Caco-2 (cell line): ENCODE measurements at regions not wholly inside any gene's neighbourhood (a gene's known extent, or its start where the extent isn't known, plus 50 kb on each side); places are given as distances from the start of the nearest gene placed in this dataset.

Experiments used
- BruUV-seq: library from RNA; stranded (reverse); fragments of 400-500 nt; replicated peaks from 2 replicates; lab custom pipeline; 2021; lab: Mats Ljungman, UMichigan
- CTCF ChIA-PET: fragments of 300-600 bp; sonication (Branson Sonifier 250); formaldehyde crosslinking; loops from one replicate; lab custom pipeline; 2022; ENCODE audit warnings: antibody characterized with exemption; lab: Charles Lee
- POLR2A ChIA-PET: fragments of 300-600 bp; sonication (Branson Sonifier 250); formaldehyde crosslinking; loops from one replicate; lab custom pipeline; 2022; ENCODE audit warnings: antibody characterized with exemption; lab: Charles Lee
- DNase-seq, 2 experiments: peaks; one replicate each; pipeline versions ENCODE4 v3.0.0 to v3.0.0-alpha.2; 2020 to 2022
- H3K27me3 ChIP-seq: replicated peaks from 2 replicates; pipeline ENCODE4 v1.6.0; 2011; ENCODE audit warnings: low read length; ENCODE audit not compliant: control insufficient read depth, insufficient read depth
- H3K36me3 ChIP-seq: 2 replicates; pipeline ENCODE4 v1.5.1; 2011; ENCODE audit warnings: low read length; ENCODE audit not compliant: control insufficient read depth, insufficient read depth
- H3K4me1 ChIP-seq: fragments of 250-450 bp; sonication (Bioruptor Pico); 2 replicates; pipeline ENCODE4 v1.5.1; 2020; ENCODE audit warnings: mild to moderate bottlenecking
- H3K4me3 ChIP-seq: 2 replicates; pipeline ENCODE4 v1.5.1; 2011; ENCODE audit warnings: low read depth, mild to moderate bottlenecking, control low read depth, low read length
- H3K9me3 ChIP-seq: fragments of 250-450 bp; sonication (Bioruptor Pico); 2 replicates; pipeline ENCODE4 v1.5.1; 2020; ENCODE audit warnings: mild to moderate bottlenecking, moderate library complexity
- H3K27ac Mint-ChIP-seq: one replicate; pipeline ENCODE4 v1.8.0; 2022; ENCODE audit warnings: mixed read lengths; ENCODE audit not compliant: unreplicated experiment
- H3K27me3 Mint-ChIP-seq: one replicate; pipeline ENCODE4 v1.8.0; 2022; ENCODE audit warnings: mixed read lengths; ENCODE audit not compliant: insufficient read depth, unreplicated experiment
- H3K36me3 Mint-ChIP-seq: one replicate; pipeline ENCODE4 v1.8.0; 2022; ENCODE audit warnings: mild to moderate bottlenecking, mixed read lengths; ENCODE audit not compliant: insufficient read depth, unreplicated experiment
- H3K4me1 Mint-ChIP-seq: one replicate; pipeline ENCODE4 v1.8.0; 2022; ENCODE audit warnings: low read depth, mixed read lengths; ENCODE audit not compliant: unreplicated experiment
- H3K4me3 Mint-ChIP-seq: one replicate; pipeline ENCODE4 v1.8.0; 2022; ENCODE audit warnings: mild to moderate bottlenecking, moderate library complexity, mixed read lengths; ENCODE audit not compliant: unreplicated experiment
- H3K9me3 Mint-ChIP-seq: one replicate; pipeline ENCODE4 v1.8.0; 2022; ENCODE audit warnings: mixed read lengths; ENCODE audit not compliant: unreplicated experiment
- CTCF ChIP-seq, 2 experiments: fragments of 200-600 bp in 1 of 2; IDR thresholded peaks; 1 replicate in 1 of 2; 2 replicates in 1 of 2; pipeline versions ENCODE4 v1.5.1 to v1.8.0; 2011 to 2022; ENCODE audit warnings: antibody characterized with exemption in 1 of 2, control low read depth in 1 of 2, inconsistent platforms in 1 of 2, low read depth in 1 of 2, low read length in 1 of 2, mild to moderate bottlenecking in 1 of 2, moderate library complexity in 1 of 2; ENCODE audit not compliant: insufficient read depth in 1 of 2, severe bottlenecking in 1 of 2, unreplicated experiment in 1 of 2
- intact Hi-C: fragments of 100-400 bp; cut with micrococcal nuclease; formaldehyde crosslinking; loops from one replicate; pipeline ENCODE4 v1.10.0; 2022; ENCODE audit not compliant: unreplicated experiment

DNA sequence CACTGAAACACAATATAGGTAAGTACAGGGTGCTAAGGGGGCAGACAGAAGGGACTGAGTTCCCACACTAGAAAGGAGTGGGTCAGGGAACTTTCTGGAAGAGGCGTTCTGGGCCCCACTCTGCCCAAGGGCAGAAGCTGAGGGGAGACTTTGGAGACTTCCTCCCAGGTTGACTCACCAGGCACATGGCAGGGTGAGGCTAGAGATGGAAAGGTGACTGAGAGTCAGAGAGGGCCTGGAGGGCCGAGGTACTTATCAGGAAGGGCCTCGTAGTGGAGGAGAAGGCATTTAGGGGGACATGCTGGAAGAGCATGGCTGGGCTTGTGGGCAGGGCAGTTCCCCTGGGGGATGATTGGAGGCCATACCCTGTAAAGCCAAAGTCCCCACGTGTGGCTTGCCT lies 159.9 kb upstream of the JUN start:
- H3K36me3 Mint-ChIP-seq, result no peaks in the 10 kb centered on the region
- Histone ChIP-seq H3K4me3 (no peak overlapping the region), H3K9me3 (no peaks in the 10 kb centered on the region), H3K27me3 (no peaks in the 10 kb centered on the region), H3K4me1 (no peaks in the 10 kb centered on the region), H3K36me3 (no peaks in the 10 kb centered on the region)
- DNase-seq, result no peak
- intact Hi-C loops, result no loop called here
- H3K9me3 Mint-ChIP-seq, result no peaks in the 10 kb centered on the region
- no peak for TF ChIP-seq CTCF (IDR thresholded peaks at IDR 0.05; ENCODE audit: insufficient read depth in 1 of 2, low read depth in 1 of 2, low read length in 1 of 2, severe bottlenecking in 1 of 2, unreplicated experiment in 1 of 2)
- POLR2A ChIA-PET, result no interaction called here
- no peaks in the 10 kb centered on the region for H3K27me3 Mint-ChIP-seq
- CTCF ChIA-PET, result no interaction called here
- BruUV-seq, result no TSS peak
- no peaks in the 10 kb centered on the region for H3K4me1 Mint-ChIP-seq
- no peak overlapping the region for H3K4me3 Mint-ChIP-seq
- H3K27ac Mint-ChIP-seq, result no peak overlapping the region

DNA sequence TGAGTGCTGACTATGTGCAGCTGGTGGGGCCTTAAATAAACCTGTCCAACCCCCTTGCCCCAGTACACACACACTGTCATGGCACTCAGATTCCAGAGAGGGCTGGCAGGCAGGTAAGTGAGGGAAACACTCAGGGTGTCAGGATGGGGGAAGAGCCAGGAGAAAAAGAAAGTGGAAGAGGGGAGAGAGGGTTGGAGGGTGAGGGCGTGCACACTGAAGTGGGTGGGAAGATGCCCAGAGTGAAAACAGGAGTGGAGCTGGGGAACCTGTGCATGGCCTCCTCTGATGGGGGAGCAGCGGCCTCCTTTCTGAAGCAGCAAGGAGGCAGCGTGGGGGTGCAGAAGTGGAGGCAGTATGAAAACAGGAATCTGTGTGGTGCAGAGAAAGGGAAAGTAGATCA lies 160.6 kb upstream of the JUN start:
- TF ChIP-seq CTCF (IDR thresholded peaks at IDR 0.05; ENCODE audit: insufficient read depth in 1 of 2, low read depth in 1 of 2, low read length in 1 of 2, severe bottlenecking in 1 of 2, unreplicated experiment in 1 of 2), result no peak
- Mint-ChIP-seq H3K9me3 (no peaks in the 10 kb centered on the region), H3K4me3 (no peak overlapping the region), H3K27ac (no peak overlapping the region), H3K27me3 (no peaks in the 10 kb centered on the region), H3K4me1 (no peaks in the 10 kb centered on the region), H3K36me3 (no peaks in the 10 kb centered on the region)
- H3K9me3 ChIP-seq, result no peaks in the 10 kb centered on the region
- ChIA-PET CTCF (no interaction called here), POLR2A (no interaction called here)
- H3K27me3 ChIP-seq, result no peaks in the 10 kb centered on the region
- H3K36me3 ChIP-seq, result no peaks in the 10 kb centered on the region
- H3K4me3 ChIP-seq, result no peak overlapping the region
- BruUV-seq, result no TSS peak
- intact Hi-C loops, result no loop called here
- H3K4me1 ChIP-seq, result no peaks in the 10 kb centered on the region
- DNase-seq, result no peak

DNA sequence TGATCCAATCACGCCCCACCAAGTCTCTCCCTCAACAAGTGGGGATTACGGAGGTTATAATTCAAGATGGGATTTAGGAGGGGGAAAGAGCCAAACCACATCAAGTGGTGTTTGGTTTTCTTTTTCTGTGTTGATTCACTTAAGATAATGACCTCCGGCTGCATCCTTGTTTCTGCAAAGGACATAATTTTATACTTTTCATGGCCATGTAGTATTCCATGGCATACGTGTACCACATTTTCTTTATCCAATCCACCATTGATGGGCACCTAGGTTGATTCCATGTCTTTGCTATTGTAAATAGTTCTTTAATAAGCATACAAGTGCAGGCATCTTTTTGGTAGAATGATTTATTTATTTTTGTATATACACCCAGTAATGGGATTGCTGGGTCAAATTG lies 162.5 kb upstream of the JUN start:
- TF ChIP-seq CTCF (IDR thresholded peaks at IDR 0.05; ENCODE audit: insufficient read depth in 1 of 2, low read depth in 1 of 2, low read length in 1 of 2, severe bottlenecking in 1 of 2, unreplicated experiment in 1 of 2), result no peak

More for the DNA sequence above, 162.5 kb upstream of the JUN start:
- no peaks in the 10 kb centered on the region for H3K27me3 Mint-ChIP-seq
- POLR2A ChIA-PET, result no interaction called here
- no peak overlapping the region for H3K4me3 ChIP-seq
- H3K36me3 Mint-ChIP-seq, result no peaks in the 10 kb centered on the region
- no peak overlapping the region for H3K27ac Mint-ChIP-seq
- H3K9me3 Mint-ChIP-seq, result no peaks in the 10 kb centered on the region
- H3K9me3 ChIP-seq, result no peaks in the 10 kb centered on the region
- H3K4me1 Mint-ChIP-seq, result no peaks in the 10 kb centered on the region
- intact Hi-C loops, result no loop called here
- no peak overlapping the region for H3K4me3 Mint-ChIP-seq
- H3K4me1 ChIP-seq, result no peaks in the 10 kb centered on the region
- no TSS peak for BruUV-seq
- H3K36me3 ChIP-seq, result no peaks in the 10 kb centered on the region
- no peak for DNase-seq
- CTCF ChIA-PET, result no interaction called here
- H3K27me3 ChIP-seq, result no peaks in the 10 kb centered on the region
